ENCODE measurements at regions not wholly inside any gene's neighbourhood (a gene's known extent, or its start where the extent isn't known, plus 50 kb on each side); places are given as distances from the start of the nearest gene placed in this dataset.
"Not testable (repeated sequence)": the region's sequence is repeated elsewhere in the genome, so short reads cannot be mapped to it uniquely, and the experiment has no call there.

- no TSS peak for BruUV-seq (replicated peaks)
- Mint-ChIP-seq H3K4me3 (ENCODE audit: unreplicated experiment) (no peak overlapping the region), H3K4me1 (ENCODE audit: insufficient read depth, unreplicated experiment) (no peaks in the 10 kb centered on the region), H3K36me3 (ENCODE audit: insufficient read depth, unreplicated experiment) (no peaks in the 10 kb centered on the region), H3K27me3 (ENCODE audit: insufficient read depth, unreplicated experiment) (no peaks in the 10 kb centered on the region), H3K27ac (ENCODE audit: low read depth, unreplicated experiment) (no peak overlapping the region), H3K9me3 (ENCODE audit: unreplicated experiment) (no peaks in the 10 kb centered on the region)
- no peak for TF ChIP-seq CTCF (IDR thresholded peaks at IDR 0.05; ENCODE audit: unreplicated experiment)
- ChIA-PET CTCF (interaction anchor here (1.6 kb wide), 1 partner anchor 9 kb away, joined by 3 read pairs; no protein-coding TSS in a partner anchor), POLR2A (no interaction called here)
- intact Hi-C loops (cut with micrococcal nuclease): no loop called here
- no peak for DNase-seq (ENCODE audit: unreplicated experiment)
Measured at GRCh38 chr14:71762575-71762974, 169.7 kb upstream of the RGS6 start.

DNA sequence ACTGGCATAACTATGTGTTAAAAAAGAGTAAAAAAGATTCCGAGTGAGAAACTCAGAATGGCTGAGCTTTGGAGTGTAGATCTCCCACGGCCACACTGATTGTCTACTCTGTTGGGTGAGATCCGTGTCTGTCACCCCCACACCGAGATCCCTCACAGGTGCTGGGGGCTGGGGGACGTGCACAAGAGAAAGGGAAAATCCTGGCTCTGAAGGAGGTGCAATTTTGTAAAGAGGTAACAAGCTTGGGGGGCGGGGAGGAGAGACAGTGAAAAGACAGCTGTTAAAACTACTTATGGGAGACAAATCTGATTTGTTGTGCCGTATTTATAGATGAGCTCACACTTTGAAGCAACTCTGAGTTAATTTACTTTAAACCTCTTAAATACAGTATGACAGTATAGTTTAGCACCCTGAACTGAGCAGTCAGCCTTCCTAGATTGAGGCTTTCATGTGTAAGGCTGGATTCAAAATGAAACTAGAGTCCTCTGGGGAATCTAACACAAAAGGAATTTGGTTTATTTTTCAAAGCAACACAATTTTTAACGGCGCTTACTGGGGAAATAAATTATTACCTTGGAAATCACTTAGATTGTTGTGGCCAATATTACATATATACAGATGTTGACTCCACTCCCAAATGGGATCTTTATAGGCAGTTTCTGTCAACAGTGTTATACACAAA lies 167.4 kb upstream of the RGS6 start:
- intact Hi-C loops (cut with micrococcal nuclease): no loop called here
- CTCF ChIA-PET: interaction anchor here (1.0 kb wide), 1 partner anchor 12 kb away, joined by 3 read pairs; no protein-coding TSS in a partner anchor

DNA sequence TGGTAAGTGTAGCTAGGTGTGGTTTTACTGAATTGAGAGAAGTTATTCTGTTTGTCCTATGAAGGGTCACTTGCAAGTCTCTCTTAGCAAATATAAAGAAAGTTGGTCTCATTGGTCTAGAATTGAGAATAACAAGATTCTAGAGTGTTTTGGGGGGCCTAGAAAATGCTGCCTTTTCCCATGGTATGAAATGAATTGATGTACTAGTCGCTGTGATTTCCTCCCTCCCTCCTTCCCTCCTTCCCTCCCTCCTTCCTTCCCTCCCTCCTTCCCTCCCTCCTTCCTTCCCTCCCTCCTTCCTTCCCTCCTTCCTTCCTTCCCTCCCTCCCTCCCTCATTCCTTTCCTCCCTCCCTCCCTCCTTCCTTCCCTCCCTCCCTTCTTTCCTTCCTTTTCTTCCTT lies 166.7 kb upstream of the RGS6 start:
- Mint-ChIP-seq H3K27ac (ENCODE audit: low read depth, unreplicated experiment) (no peak overlapping the region), H3K27me3 (ENCODE audit: insufficient read depth, unreplicated experiment) (no peaks in the 10 kb centered on the region), H3K9me3 (ENCODE audit: unreplicated experiment) (no peaks in the 10 kb centered on the region), H3K4me1 (ENCODE audit: insufficient read depth, unreplicated experiment) (no peaks in the 10 kb centered on the region), H3K36me3 (ENCODE audit: insufficient read depth, unreplicated experiment) (no peaks in the 10 kb centered on the region), H3K4me3 (ENCODE audit: unreplicated experiment) (no peak overlapping the region)
- ChIA-PET POLR2A (interaction anchor here (0.6 kb wide), 2 partner anchors 367 to 723 kb away, joined by 3 read pairs; no protein-coding TSS in a partner anchor), CTCF (no interaction called here)
- no peak for DNase-seq (ENCODE audit: unreplicated experiment)
- intact Hi-C loops (cut with micrococcal nuclease): no loop called here
- no peak for TF ChIP-seq CTCF (IDR thresholded peaks at IDR 0.05; ENCODE audit: unreplicated experiment)
- no TSS peak for BruUV-seq (replicated peaks)

More for the DNA sequence above, 167.4 kb upstream of the RGS6 start:
- Mint-ChIP-seq H3K27ac (ENCODE audit: low read depth, unreplicated experiment) (no peak overlapping the region), H3K27me3 (ENCODE audit: insufficient read depth, unreplicated experiment) (no peaks in the 10 kb centered on the region), H3K4me1 (ENCODE audit: insufficient read depth, unreplicated experiment) (no peaks in the 10 kb centered on the region), H3K9me3 (ENCODE audit: unreplicated experiment) (no peaks in the 10 kb centered on the region), H3K4me3 (ENCODE audit: unreplicated experiment) (no peak overlapping the region), H3K36me3 (ENCODE audit: insufficient read depth, unreplicated experiment) (no peaks in the 10 kb centered on the region)
- no TSS peak for BruUV-seq (replicated peaks)
- TF ChIP-seq CTCF (IDR thresholded peaks at IDR 0.05; ENCODE audit: unreplicated experiment): no peak
- no peak for DNase-seq (ENCODE audit: unreplicated experiment)
- POLR2A ChIA-PET: no interaction called here

GRCh38 chr14:71770431-71770830 lies 161.8 kb upstream of the RGS6 start:
- no peak for TF ChIP-seq CTCF (IDR thresholded peaks at IDR 0.05; ENCODE audit: unreplicated experiment)
- H3K4me3 Mint-ChIP-seq (ENCODE audit: unreplicated experiment): no peak overlapping the region
- H3K27me3 Mint-ChIP-seq (ENCODE audit: insufficient read depth, unreplicated experiment): no peaks in the 10 kb centered on the region
- CTCF ChIA-PET: interaction anchor here (1.0 kb wide), 1 partner anchor 666 kb away, joined by 4 read pairs; no protein-coding TSS in a partner anchor
- intact Hi-C loops (cut with micrococcal nuclease): no loop called here
- DNase-seq (ENCODE audit: unreplicated experiment): no peak
- no peaks in the 10 kb centered on the region for H3K36me3 Mint-ChIP-seq (ENCODE audit: insufficient read depth, unreplicated experiment)
- peaks cover 5% of the 10 kb centered on the region for H3K4me1 Mint-ChIP-seq (ENCODE audit: insufficient read depth, unreplicated experiment)
- no peak overlapping the region for H3K27ac Mint-ChIP-seq (ENCODE audit: low read depth, unreplicated experiment)
- peaks cover 20% of the 10 kb centered on the region for H3K9me3 Mint-ChIP-seq (ENCODE audit: unreplicated experiment)
- BruUV-seq (replicated peaks): no TSS peak
- POLR2A ChIA-PET: interaction anchor here (1.4 kb wide), 1 partner anchor 14 kb away, joined by 3 read pairs; no protein-coding TSS in a partner anchor

GRCh38 chr14:71771421-71771820 lies 160.8 kb upstream of the RGS6 start:
- H3K27me3 Mint-ChIP-seq (ENCODE audit: insufficient read depth, unreplicated experiment); DNase-seq (ENCODE audit: unreplicated experiment); H3K36me3 Mint-ChIP-seq (ENCODE audit: insufficient read depth, unreplicated experiment); H3K4me1 Mint-ChIP-seq (ENCODE audit: insufficient read depth, unreplicated experiment); H3K27ac Mint-ChIP-seq (ENCODE audit: low read depth, unreplicated experiment); intact Hi-C loops (cut with micrococcal nuclease); H3K4me3 Mint-ChIP-seq (ENCODE audit: unreplicated experiment); BruUV-seq (replicated peaks): not testable (repeated sequence)
- ChIA-PET CTCF (interaction anchor here (0.7 to 1.0 kb wide), 2 partner anchors 34 to 667 kb away, joined by 3 to 4 read pairs; no protein-coding TSS in a partner anchor), POLR2A (interaction anchor here (0.6 kb wide), 1 partner anchor 399 kb away, joined by 3 read pairs; no protein-coding TSS in a partner anchor)
- H3K9me3 Mint-ChIP-seq (ENCODE audit: unreplicated experiment): peaks cover 20% of the 10 kb centered on the region

DNA sequence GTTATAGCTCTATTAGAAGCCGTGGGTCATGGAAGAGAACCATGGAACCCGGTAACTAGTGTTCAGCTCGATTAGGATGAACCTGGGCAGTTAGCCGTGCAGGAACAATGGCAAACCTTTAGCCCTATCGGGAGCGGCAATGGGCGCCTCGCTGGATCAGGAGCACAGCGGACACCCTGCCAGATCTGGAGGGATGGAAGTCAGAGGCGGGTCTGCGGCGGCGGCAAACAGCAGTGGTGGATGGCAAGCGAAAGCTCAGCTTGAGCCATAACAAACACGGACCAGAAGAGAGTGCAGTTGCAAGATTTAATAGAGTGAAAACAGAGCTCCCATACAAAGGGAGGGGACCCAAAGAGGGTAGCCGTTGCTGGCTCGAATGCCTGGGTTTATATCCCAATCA lies 160.2 kb upstream of the RGS6 start:
- BruUV-seq (replicated peaks); H3K36me3 Mint-ChIP-seq (ENCODE audit: insufficient read depth, unreplicated experiment); DNase-seq (ENCODE audit: unreplicated experiment); H3K27me3 Mint-ChIP-seq (ENCODE audit: insufficient read depth, unreplicated experiment); H3K4me3 Mint-ChIP-seq (ENCODE audit: unreplicated experiment); H3K27ac Mint-ChIP-seq (ENCODE audit: low read depth, unreplicated experiment); H3K4me1 Mint-ChIP-seq (ENCODE audit: insufficient read depth, unreplicated experiment); intact Hi-C loops (cut with micrococcal nuclease); CTCF ChIA-PET: not testable (repeated sequence)
- H3K9me3 Mint-ChIP-seq (ENCODE audit: unreplicated experiment): peaks cover 20% of the 10 kb centered on the region
- POLR2A ChIA-PET: interaction anchor here (0.6 kb wide), 1 partner anchor 400 kb away, joined by 3 read pairs; no protein-coding TSS in a partner anchor

All from MCF 10A (cell line).